ENCODE measurements at regions not wholly inside any gene's neighbourhood (a gene's known extent, or its start where the extent isn't known, plus 50 kb on each side); places are given as distances from the start of the nearest gene placed in this dataset.
"Not testable (repeated sequence)": the region's sequence is repeated elsewhere in the genome, so short reads cannot be mapped to it uniquely, and the experiment has no call there.

DNA sequence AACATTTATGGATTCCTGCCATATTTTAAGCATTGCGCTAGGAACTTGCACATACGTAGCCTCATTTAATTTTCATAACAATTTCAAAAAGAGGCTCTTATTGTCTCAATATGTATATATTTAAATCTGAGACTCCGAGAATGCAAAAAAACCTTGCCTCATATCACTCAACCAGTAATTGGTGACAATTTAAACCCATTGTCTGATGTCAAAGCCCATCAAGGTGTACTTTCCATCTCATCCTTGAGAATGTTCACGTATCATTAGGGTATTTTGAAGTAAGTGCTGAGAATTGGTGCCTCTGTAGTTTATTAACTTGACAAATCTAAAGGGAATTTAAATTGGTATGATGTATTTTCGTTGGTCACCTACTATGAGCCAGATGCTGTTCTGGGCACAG lies 136.5 kb downstream of the FAM76B start:
- DNase-seq (ENCODE audit: extremely low spot score, insufficient read length, low read depth), result no peak
- no peak for FAIRE-seq

DNA sequence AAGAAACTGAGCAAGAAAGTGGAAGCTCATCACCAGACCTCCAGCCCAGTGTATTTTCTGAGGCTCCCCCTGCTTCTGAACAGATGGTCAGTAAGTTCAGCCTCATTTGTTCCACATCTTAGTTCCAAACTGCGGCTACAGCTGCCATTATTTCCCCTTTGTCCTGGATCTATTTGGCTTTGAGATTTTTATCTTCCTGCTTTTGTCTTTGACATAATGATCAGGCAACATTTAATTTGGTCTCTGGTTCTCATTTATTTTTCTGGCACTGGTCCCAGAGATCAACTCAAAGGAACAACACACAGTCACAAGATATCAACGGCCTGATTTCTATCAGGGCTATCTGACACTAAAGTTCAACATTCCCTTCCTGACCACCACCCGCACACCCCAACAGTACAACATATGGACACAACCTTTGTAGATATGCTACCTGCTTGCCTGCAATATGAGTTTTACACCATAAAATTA lies 137.5 kb downstream of the FAM76B start:
- no peak for FAIRE-seq
- no peak for DNase-seq (ENCODE audit: extremely low spot score, insufficient read length, low read depth)

DNA sequence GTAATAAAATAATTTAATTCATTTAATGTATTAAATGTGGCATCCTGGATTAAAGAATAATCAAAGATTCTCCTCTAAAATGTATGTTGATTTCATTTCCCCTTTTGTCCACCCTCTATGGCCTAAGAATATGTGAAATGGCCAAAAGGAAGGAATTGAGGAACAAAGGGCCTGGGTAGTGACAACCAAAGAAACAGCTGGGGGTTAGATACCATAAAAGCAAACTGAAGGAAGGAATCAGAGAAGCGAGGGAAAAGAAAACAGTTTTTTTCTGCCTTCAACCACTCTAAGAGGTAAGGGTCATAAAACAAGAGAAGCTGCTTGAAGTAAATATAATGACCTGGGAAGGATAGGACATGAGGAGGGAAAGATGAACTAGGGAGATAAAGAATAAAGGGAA lies 139.3 kb downstream of the FAM76B start:
- no peak for DNase-seq (ENCODE audit: extremely low spot score, insufficient read length, low read depth)
- no peak for FAIRE-seq

DNA sequence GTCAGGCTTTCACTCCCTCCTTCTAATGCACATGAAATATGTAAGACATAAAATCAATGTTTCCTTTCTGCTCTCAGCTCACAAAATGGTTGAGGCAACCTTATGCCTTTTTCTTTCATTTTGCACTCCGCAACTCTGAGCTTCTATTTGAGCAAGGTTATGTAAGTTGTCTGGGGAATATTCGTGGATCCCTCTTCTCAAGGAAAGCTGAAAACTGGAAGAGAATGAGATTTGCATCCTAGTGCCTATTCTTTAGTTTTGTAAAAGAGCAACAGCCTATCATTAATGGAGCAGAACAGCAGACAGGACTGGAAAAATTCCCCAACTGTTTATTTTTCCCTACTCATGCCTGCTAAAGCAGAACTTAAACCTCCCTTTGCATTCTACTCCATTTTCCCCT lies 141.7 kb downstream of the FAM76B start:
- FAIRE-seq, result no peak
- no peak for DNase-seq (ENCODE audit: extremely low spot score, insufficient read length, low read depth)

DNA sequence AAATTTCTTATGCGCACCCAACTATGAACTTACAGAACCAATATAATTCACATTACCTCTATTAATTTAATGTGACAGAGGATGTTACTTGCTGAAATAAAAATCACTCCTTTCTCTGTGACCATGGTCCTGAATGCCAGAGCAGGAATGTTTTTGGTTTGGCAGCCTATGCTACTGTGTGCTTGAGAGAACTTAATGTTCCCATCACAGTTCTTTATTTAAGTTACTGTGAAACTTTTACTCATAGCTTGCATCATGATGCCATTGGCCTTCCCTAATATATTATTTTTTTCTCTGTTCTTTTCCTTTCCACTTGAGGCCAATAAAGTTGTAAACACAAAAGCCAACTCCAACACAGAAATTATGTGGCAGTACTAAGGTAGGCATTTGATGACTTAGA lies 142.2 kb downstream of the FAM76B start:
- no peak for DNase-seq (ENCODE audit: extremely low spot score, insufficient read length, low read depth)
- no peak for FAIRE-seq

DNA sequence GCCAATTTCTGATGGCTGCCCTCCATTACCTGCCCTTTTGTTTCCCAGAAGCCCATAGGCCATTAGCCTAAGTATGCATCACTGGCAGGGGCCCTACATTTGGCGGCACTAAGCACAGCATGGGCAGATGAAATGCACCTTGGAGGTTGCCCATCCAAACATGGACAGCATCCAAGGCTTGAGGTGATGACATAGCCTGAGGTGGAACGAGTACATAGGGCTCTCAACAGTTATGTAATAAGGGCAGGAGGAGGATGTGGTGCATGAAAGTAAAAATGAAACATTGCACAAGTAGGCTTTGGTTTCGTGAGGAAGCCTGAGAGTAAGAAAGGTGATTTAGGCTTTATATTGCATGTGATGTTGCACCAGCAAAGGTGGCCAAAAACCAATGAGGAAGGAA lies 148.1 kb downstream of the FAM76B start:
- DNase-seq (ENCODE audit: extremely low spot score, insufficient read length, low read depth) (peak; percentile 4), FAIRE-seq (peak; percentile 73)

DNA sequence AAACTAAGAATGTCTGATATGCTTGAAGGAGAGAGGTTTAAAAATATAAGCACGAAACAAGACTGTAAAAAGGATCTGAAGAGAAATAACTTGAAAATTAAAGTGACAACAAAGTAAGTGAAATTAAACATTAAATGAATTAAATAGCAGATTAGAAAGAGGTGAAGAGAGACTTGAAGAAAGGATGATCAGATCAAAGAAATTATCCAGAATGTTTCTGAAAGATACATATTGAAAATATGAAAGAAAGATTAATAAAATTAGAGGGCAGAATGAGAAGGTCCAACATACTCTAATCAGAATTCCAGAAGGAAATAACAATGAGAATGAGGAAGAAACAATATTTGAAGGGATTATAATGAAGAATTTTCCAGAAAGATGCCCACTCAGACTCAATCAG lies 151.1 kb downstream of the FAM76B start:
- no peak for FAIRE-seq
- no peak for DNase-seq (ENCODE audit: extremely low spot score, insufficient read length, low read depth)

DNA sequence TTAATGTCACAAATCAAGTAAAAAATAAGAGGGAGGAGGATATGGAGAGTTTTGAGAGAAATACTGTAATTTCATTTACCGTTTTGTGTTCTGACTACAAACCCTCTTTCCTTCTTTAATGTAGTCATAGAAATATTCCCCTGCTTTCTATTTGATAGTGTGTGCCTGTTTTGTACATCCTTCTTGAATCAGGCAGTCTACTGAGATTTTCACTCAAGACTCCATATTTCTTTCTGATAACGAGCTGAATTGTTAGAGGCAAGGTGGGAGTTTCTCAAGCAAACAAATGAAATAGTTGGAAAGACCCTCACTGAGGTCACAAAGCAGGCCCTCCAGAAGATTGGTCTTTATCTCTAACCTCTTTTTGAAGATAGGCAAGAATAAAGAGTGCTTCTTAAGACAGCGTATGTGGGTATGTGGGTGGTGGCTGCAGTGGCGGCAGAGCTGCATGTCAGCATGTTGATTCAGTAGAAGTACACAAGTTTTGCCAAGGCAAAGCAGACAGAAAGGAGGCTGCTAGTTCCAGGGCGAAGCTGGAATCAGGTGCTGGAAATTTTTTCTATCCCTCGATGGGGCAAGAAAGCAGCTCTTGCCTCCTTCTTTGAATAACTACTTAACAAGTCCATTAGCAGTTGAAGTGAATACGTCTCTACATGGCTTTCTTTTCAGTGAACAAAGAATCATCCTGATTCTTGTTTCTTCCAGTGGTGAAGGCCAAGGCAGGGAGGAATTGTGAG lies 164.2 kb downstream of the FAM76B start:
- DNase-seq (ENCODE audit: extremely low spot score, insufficient read length, low read depth) (no peak), FAIRE-seq (no peak)

DNA sequence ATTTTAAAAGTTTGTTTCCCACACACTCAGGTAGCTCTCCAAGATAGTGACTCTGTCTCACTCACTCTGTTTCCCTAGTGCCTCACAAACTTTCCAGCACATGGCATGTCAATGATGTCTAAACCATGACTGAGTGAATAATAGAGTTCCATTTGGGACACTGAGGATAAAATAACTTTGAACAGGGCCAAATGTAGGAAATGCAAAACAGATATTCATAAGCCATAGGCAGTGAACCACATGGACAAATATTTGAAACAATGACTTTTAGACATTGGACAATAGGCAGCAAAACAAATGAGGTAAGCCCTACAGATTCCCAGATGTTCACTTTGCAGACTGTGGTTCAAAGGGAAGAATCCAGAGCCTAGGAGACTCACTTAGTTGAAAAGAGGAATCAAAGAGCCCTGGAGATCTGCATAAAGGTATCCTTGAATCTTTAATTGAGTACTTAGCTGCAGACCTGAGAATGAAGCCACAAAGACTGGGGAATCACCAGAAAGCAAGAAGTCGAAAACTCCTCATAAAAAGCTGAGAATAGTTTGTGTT lies 173.3 kb downstream of the FAM76B start:
- FAIRE-seq, result no peak
- DNase-seq (ENCODE audit: extremely low spot score, insufficient read length, low read depth), result no peak

DNA sequence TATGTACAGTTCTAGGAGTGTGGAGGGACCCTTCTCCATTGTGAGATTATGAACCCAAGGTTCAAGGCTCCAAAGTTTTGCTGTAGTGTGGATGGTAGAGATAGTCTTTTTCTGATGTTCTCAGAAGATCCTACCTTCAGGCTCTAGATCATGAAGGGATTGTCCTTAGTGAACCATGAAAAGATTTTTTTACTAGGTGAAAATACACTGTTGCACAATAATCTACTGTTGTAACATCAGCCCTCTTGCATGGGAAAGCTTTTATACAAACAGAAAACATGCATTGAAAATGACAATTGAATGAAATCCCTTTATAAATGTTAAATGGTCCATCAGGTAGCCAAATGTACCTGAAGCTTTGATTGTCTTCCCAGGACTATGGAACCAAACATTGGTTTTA lies 177.8 kb downstream of the FAM76B start:
- DNase-seq (ENCODE audit: extremely low spot score, insufficient read length, low read depth) (no peak), FAIRE-seq (no peak)

DNA sequence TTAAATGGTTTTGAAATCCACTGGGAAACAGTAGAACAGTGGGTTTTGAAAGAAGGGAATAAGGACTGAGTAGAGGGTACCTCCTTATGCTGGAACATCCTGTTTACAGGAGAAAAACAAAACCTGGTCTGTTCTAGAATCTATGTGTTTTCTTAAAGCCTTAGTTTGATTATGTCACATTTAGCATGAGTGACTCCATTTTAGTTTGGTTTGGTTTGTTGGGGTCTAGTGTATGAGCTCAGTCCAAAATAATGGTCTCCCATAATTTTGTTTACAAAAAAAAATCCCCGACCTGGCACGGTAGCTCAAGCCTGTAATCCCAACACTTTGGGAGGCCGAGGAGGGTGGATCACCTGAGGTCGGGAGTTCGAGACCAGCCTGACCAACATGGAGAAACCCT lies 179.4 kb downstream of the FAM76B start:
- not testable (repeated sequence) for DNase-seq (ENCODE audit: extremely low spot score, insufficient read length, low read depth); FAIRE-seq

DNA sequence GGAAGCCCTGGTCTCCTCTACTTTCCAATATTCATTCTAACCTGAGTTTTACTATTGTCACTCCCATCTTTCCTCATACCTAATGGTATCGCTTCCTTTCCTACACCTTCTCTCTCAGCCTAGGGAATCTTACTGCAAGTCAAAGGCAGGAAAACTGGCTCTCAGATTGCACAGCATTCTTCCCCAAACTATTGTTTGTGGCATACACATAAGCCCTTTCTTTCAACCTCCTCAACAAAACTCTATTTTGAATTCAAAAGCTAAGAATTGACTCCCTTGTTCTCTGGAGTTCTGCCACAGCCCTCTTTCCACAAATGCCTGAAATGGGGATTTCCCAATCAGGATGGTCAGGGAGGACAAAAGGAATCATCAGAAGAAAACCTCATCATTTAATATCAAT lies 181.5 kb downstream of the FAM76B start:
- DNase-seq (ENCODE audit: extremely low spot score, insufficient read length, low read depth) (no peak), FAIRE-seq (no peak)

DNA sequence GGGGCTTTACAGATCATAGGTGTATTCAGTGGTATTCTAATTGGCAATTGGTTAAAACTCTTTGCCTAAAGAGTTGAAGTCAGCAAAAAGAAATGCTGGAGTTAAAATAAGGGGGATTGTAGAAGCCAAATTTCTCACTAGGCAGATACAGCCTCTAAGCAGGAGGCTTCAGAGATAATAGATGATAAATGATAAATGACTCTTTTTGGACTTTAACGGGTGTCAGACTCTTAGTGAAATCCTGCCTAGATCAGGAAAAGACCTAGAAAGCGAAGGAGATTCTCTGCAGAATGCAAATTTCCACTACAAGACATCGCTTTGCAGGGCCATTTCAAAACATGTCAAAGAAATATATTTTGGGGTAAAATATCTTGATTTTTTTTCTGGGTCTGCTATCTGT lies 182.8 kb downstream of the FAM76B start:
- no peak for FAIRE-seq
- no peak for DNase-seq (ENCODE audit: extremely low spot score, insufficient read length, low read depth)

DNA sequence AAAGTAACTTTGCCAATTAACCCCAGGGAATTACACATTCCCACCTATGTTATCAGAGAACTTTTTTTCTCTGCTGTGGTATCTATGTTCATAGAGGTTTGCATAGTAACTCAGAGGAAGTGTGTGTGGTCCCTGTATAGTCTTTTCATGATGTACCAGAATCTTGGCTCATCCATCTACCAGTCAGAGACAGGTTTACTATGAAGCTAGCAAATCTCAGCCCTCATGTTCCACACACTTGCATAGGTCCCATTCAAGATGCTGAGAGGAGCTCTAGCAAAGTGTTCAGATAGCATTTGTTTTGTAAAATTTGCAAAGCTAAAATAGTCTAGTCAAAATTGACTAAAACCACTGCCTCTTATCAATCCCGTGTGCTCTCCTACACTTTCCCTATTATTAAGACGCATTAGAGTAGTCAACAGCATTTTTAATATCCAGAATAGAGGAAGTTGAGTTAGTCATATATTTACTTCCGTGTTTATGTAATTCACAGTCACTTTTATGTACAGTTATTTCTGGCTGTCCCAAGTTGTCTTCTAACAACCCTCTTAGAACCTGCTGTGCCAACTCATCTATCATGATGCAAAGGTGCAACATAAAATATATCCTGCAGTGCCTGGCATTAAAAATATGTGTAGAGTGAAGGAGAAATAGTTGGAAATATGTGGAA lies 184.2 kb downstream of the FAM76B start:
- no peak for FAIRE-seq
- no peak for DNase-seq (ENCODE audit: extremely low spot score, insufficient read length, low read depth)

DNA sequence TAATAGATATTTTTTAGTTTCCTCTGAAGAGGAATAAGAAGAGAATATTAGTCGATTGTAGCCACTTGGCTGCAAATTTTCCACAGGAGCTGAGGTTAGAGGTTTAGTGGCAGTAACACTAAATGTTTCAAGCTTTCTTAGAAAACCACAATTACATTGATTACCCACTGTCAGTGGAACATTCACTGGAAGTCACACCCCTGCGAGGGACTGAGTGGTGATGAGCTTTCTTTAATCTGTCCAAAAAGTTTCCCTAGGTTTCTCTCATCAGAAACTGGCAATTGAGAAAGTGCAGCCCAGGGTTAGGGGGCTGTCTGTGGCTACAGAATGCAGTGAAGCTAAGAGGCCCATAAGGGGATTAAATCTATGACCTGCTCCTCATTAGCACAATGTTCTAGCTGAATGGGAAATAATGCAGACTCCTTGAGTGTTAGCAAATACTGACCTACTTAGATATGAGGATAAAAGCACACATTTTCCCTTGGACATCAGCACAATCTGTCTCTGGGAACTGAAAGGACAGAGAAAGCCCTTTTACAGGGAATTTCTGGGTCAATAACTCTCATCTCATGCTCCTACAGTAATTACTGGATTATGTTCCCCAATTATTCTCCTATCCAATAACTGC lies 189.5 kb downstream of the FAM76B start:
- FAIRE-seq, result no peak
- DNase-seq (ENCODE audit: extremely low spot score, insufficient read length, low read depth), result no peak

DNA sequence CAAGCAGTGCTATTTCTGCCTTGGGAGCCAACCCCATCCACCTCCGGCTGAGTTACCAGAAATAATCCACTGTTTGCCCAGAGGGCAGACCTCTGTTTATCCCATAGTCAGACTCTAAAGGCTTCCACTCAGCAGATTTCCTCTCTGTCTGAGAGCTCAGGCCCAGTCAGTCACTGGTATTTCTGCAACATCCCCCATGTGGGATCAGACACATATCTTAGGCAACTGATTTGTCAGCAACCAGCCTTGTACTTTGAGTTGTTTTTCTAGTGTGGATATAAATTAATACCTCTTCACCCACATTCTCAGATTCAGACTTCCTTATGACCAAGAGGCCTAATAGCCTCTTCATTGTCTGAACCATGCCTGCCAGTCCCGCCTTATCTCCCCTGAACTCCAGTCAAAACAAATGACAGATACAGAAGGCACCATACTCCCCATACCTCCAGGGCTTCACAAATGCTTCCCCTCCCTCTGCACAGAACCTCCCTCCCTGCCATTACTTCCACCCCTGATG lies 193.6 kb downstream of the FAM76B start:
- no peak for FAIRE-seq
- no peak for DNase-seq (ENCODE audit: extremely low spot score, insufficient read length, low read depth)

DNA sequence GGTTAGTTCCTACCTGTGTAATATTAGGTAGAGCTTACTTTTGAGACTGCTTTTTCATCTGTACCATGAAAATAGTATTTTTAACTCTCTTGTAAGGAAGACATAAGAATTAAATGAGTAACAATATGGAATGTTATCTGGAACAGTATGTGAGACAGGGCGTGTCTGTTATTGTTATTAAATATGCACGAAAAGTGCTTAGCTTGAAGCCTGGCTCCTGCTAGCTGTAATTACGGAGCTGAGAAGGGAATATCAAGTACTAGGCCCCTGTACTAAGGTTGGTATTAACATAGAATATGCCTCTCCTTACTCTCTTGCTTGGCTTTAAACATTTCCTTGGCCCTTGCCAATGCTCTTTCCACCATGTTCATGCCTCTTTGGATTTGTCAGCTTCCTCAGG lies 194.0 kb downstream of the FAM76B start:
- DNase-seq (ENCODE audit: extremely low spot score, insufficient read length, low read depth), result no peak
- no peak for FAIRE-seq

DNA sequence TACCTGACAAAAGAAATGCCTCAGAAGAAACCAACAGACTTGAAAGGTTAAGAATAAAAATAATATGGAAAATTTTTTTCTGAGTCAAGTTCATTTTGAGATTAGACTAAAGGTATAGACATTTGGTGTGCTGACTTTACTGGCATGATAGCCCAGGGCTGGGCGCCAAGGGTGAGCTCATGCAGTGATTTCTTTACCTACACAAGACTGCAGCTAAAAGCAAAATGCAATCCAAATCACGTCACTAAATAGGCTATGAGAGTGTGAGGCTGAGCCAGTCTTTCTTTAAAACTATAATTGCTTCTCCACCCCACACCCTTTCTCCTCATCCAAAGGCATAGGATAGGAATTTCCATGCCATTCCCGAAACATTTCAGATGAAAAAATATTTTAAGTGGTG lies 196.5 kb downstream of the FAM76B start:
- FAIRE-seq (no peak), DNase-seq (ENCODE audit: extremely low spot score, insufficient read length, low read depth) (no peak)

DNA sequence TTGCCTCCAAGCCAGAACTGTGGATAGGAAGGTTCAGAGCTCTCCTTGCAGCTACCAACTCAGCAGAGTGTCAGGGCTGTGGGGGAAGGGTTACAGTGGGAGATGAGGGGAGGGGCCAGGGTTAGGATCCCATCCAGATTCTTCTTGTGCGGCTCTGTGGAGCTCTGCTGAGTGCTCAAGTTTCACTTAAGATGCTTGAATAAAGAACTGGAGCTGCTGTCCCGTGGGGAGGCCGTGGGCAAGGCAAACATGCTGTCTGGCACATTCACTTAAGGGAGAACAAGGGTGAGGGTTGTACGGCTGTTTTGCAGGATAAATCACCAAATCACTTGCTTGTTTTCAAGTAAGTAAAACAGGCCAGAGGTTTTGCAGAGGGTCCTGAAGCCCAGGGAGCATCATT lies 197.1 kb downstream of the FAM76B start:
- DNase-seq (ENCODE audit: extremely low spot score, insufficient read length, low read depth), result no peak
- FAIRE-seq, result no peak

DNA sequence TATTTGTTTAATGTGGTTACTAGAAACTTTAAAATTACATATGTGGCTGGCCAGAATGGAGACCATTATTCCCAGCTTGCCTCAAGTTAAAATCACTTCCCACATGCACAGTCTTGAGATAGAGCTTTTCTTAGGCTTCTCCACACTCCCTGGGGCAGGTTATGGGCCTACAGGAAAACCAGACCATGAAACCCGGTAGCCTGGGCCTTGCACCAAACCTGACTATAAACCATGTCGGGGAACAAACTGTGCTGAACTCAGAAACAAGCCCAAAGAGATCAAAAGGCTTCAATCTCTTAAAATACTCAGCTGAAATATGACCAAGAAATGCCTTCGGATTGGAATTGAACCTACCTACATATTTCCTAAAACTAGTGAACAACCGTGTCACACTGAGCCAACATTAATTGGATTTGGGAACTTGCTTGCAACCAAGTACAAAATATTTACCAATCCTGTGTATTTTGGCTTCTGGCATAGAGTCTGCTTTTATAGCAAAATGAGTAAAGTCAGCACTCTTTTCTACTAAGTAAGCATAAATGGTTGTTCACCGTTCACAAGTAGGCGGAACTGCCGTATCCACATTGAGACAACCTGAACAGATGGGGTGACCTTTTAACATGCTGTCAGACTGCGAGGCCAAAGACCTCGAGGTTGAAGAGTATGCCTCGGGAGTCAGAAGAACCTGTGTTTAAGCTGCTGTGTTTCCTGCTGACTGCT lies 199.5 kb downstream of the FAM76B start:
- DNase-seq (ENCODE audit: extremely low spot score, insufficient read length, low read depth), result no peak
- FAIRE-seq, result no peak

Measured in GM18507 (cell line).